ENCODE measurements at regions not wholly inside any gene's neighbourhood (a gene's known extent, or its start where the extent isn't known, plus 50 kb on each side); places are given as distances from the start of the nearest gene placed in this dataset.

- TF ChIP-seq, protein P1, sequence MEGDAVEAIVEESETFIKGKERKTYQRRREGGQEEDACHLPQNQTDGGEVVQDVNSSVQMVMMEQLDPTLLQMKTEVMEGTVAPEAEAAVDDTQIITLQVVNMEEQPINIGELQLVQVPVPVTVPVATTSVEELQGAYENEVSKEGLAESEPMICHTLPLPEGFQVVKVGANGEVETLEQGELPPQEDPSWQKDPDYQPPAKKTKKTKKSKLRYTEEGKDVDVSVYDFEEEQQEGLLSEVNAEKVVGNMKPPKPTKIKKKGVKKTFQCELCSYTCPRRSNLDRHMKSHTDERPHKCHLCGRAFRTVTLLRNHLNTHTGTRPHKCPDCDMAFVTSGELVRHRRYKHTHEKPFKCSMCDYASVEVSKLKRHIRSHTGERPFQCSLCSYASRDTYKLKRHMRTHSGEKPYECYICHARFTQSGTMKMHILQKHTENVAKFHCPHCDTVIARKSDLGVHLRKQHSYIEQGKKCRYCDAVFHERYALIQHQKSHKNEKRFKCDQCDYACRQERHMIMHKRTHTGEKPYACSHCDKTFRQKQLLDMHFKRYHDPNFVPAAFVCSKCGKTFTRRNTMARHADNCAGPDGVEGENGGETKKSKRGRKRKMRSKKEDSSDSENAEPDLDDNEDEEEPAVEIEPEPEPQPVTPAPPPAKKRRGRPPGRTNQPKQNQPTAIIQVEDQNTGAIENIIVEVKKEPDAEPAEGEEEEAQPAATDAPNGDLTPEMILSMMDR (optimal IDR thresholded peaks at IDR 0.05 in 1 of 3, IDR thresholded peaks at IDR 0.05 in 1 of 3, conservative IDR thresholded peaks at IDR 0.05 in 1 of 3; ENCODE audit: extremely low read depth in 1 of 3, insufficient read depth in 2 of 3, low read length in 3 of 3): no peak
- TF ChIP-seq EZH2 (IDR thresholded peaks at IDR 0.05; ENCODE audit: low read length): no peak
Observed at GRCh38 chr3:159850481-159850880, 138.2 kb upstream of the IL12A start.
